ENCODE measurements at regions not wholly inside any gene's neighbourhood (a gene's known extent, or its start where the extent isn't known, plus 50 kb on each side); places are given as distances from the start of the nearest gene placed in this dataset.
"Not testable (repeated sequence)": the region's sequence is repeated elsewhere in the genome, so short reads cannot be mapped to it uniquely, and the experiment has no call there.

DNA sequence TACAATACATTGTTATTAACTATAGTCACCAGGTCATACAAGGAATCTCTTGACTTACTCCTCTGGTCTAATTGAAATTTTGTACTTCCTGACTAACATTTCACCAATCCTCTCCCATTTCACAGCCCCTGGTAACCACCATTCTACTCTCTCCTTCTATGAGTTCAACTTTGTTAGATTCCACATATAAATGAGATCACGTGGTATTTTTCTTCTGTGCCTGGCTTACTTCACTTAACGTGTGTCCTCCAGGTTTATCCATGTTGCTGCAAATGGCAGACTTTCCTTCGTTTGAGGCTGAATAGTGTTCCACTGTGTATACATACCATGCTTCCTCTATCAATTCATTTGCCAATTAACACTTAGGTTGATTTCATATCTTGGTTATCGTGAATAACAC lies 128.5 kb downstream of the CHD9NB start:
- TF ChIP-seq, protein P1, sequence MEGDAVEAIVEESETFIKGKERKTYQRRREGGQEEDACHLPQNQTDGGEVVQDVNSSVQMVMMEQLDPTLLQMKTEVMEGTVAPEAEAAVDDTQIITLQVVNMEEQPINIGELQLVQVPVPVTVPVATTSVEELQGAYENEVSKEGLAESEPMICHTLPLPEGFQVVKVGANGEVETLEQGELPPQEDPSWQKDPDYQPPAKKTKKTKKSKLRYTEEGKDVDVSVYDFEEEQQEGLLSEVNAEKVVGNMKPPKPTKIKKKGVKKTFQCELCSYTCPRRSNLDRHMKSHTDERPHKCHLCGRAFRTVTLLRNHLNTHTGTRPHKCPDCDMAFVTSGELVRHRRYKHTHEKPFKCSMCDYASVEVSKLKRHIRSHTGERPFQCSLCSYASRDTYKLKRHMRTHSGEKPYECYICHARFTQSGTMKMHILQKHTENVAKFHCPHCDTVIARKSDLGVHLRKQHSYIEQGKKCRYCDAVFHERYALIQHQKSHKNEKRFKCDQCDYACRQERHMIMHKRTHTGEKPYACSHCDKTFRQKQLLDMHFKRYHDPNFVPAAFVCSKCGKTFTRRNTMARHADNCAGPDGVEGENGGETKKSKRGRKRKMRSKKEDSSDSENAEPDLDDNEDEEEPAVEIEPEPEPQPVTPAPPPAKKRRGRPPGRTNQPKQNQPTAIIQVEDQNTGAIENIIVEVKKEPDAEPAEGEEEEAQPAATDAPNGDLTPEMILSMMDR (IDR thresholded peaks at IDR 0.05; ENCODE audit: low read depth, low read length): no peak
- no peak for DNase-seq (ENCODE audit: extremely low read depth, low read depth)

DNA sequence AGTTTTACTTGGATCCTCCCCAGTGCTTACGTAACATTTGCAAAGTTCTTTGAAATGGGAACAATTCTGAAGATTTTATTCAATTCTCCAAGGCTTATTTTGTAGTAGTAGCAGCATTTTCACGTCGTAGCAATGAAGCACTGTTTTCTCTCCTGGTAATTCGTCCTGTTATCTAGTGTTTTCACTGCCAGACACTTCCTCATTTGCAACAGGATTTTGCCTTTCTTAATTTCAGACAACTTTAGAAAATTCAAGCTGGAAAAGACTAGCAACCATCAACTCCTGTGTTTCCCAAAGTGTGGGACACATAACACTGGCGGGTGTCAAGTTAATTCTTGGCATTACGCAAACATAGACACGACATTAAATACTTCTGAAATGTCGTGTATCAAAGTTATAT lies 131.6 kb downstream of the CHD9NB start:
- TF ChIP-seq, protein P1 (IDR thresholded peaks at IDR 0.05; ENCODE audit: low read depth, low read length): no peak
- no peak for DNase-seq (ENCODE audit: extremely low read depth, low read depth)

DNA sequence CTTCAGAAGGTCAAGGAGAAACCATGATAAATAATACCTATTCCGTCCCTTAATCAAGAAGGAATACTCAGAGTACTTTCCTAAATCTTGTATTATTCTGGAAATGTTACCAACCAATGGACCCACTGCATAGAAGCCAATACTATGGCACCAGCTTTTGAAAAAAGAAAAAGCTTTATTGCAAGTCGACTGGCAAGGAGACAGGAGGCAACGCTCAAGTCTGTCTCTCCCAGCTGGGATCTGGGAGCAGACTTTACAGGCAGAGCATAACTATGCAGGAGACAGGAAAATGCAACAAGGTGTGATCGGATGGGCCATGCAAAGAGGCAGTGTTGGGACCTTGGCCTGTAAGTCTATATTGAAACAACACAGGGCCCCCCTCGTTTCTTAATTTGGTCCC lies 132.4 kb downstream of the CHD9NB start:
- no peak for DNase-seq (ENCODE audit: extremely low read depth, low read depth)
- TF ChIP-seq, protein P1 (IDR thresholded peaks at IDR 0.05; ENCODE audit: low read depth, low read length): no peak

DNA sequence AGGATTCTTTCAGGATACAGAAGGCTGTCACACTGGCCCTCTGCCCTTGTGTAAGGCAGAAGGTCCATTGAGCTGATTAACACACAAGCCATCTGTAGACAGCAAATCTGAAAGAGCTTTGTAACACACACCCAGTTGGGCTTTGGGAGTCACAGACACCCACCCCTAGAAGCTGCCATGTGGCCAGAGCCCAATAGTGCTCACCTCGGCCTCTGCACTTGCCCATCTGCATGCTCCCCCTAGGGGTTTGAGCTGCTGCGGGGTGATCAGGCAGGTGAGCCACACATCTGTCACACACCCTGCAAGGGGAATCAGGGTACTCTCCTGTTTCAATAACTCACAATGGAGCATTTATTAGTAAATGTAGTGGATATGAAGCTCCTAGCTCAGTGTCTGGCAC lies 138.3 kb downstream of the CHD9NB start:
- no peak for DNase-seq (ENCODE audit: extremely low read depth, low read depth)
- TF ChIP-seq, protein P1 (IDR thresholded peaks at IDR 0.05; ENCODE audit: low read depth, low read length): no peak

DNA sequence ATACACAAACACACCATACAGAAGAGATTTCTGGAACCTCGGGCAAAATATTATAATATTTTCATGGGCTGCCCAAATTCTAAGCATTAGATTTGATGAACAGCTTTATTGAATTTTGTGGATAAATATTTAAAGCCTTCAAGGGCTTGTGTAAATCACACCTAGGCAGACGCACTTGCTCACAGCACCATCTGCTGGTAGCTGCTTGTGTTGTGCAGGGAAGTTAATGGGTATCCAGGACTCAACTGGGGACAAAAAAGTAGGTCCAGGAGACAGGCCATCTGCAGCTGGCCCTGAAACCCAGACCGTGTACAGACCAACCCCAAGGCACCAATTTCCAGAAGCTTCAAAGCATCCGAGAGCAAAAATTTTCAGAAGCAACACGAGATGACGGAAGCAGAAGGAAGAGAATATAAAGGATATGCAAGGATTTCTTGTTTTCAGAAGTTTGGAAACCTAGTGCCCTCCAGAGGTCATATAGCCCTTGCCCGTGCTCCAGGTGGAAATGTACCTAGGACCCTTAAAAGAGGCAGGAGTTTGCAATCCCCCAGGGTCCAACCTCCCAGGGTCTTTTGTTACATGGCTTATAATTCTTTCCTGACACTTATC lies 140.0 kb downstream of the CHD9NB start:
- no peak for DNase-seq (ENCODE audit: extremely low read depth, low read depth)
- TF ChIP-seq, protein P1 (IDR thresholded peaks at IDR 0.05; ENCODE audit: low read depth, low read length): peak; percentile 63

DNA sequence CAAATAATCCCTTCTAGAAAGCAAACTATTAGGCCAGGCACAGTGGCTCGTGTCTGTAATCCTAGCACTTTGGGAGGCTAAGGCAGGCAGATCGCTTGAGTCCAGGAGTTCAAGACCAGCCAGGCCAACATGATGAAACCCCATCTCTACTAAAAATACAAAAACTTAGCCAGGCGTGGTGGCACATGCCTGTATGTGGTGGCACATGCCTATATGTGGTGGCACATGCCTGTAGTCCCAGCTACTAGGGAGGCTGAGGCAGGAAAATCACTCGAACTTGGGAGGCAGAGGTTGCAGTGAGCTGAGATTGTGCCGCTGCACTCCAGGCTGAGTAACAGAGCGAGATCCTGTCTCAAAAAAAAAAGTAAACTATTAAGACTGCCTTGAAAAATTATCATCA lies 144.6 kb downstream of the CHD9NB start:
- not testable (repeated sequence) for DNase-seq (ENCODE audit: extremely low read depth, low read depth)

DNA sequence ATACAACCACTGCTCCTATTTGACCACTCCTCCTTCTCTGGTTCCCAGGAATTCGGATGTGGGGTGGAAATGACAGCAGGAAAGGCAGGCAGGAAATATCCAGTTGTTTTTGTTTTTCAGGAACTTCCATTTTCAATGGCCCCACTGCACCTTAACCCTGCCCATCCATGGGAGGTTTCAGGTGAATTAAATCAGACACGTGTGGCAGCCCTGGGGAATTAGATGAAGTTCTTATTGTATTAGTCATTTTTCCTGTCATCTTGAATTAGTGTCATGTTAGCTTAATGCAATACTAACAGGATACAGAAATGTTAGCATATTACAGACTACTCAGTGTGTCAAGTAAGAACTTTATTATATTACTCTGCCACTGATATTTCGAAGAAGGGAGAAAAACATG lies 146.4 kb downstream of the CHD9NB start:
- no peak for DNase-seq (ENCODE audit: extremely low read depth, low read depth)
- TF ChIP-seq, protein P1 (IDR thresholded peaks at IDR 0.05; ENCODE audit: low read depth, low read length): no peak

DNA sequence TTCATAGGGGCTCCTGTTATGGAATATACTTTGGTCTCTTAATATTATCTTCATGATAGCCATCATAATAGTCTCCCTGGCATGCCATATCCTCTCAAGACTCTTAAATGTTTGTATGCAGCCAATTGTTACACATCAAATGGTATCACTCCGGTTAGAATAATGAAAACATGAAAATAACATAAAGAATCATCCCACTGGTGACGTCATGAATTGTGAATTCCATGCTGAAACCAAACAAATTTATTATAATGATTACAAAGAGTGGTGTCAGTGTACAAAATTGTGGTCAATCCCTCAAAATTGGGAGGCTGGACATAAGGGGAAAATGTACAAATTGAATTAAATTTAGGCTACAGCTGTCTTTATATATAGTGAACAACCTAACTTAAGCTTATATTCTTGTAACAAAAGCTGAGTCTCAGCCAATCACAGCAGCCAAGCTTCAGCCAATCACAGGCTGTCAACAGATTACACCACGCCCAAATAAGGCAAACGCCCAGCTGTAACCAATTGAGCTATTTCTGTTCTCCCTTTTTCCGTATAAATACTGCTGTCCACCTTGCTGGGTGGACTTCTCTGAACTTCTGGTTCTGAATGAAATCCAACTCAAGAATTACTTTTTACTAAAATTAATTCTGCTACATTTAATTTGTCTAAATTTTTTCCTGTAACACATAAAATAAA lies 156.1 kb downstream of the CHD9NB start:
- TF ChIP-seq, protein P1 (IDR thresholded peaks at IDR 0.05; ENCODE audit: low read depth, low read length): no peak
- DNase-seq (ENCODE audit: extremely low read depth, low read depth): no peak

All from AG09319 (cell line).